Rectal smooth muscle tissue (tissue), 1 donor: ENCODE measurements at regions not wholly inside any gene's neighbourhood (a gene's known extent, or its start where the extent isn't known, plus 50 kb on each side); places are given as distances from the start of the nearest gene placed in this dataset.
"Not testable (repeated sequence)": the region's sequence is repeated elsewhere in the genome, so short reads cannot be mapped to it uniquely, and the experiment has no call there.

Experiments used
- H3K27ac ChIP-seq: one replicate; pipeline ENCODE4 v1.7.0; 2013; ENCODE audit warnings: low read depth, low read length, inconsistent platforms
- H3K27me3 ChIP-seq: one replicate; pipeline ENCODE4 v1.7.0; 2013; ENCODE audit warnings: low read length; ENCODE audit not compliant: control insufficient read depth, insufficient read depth
- H3K36me3 ChIP-seq: one replicate; pipeline ENCODE4 v1.7.0; 2013; ENCODE audit warnings: low read length; ENCODE audit not compliant: control insufficient read depth, insufficient read depth
- H3K4me1 ChIP-seq: one replicate; pipeline ENCODE4 v1.7.0; 2013; ENCODE audit warnings: low read length; ENCODE audit not compliant: control insufficient read depth, insufficient read depth
- H3K4me3 ChIP-seq: one replicate; pipeline ENCODE4 v1.7.0; 2013; ENCODE audit warnings: low read length
- H3K9ac ChIP-seq: one replicate; pipeline ENCODE4 v1.7.0; 2013; ENCODE audit warnings: low read length

- H3K9ac ChIP-seq = no peak overlapping the region
- no peak overlapping the region for H3K4me3 ChIP-seq
- H3K4me1 ChIP-seq = peaks cover 9% of the 10 kb centered on the region
- H3K36me3 ChIP-seq = no peaks in the 10 kb centered on the region
- H3K27ac ChIP-seq = no peak overlapping the region
- no peaks in the 10 kb centered on the region for H3K27me3 ChIP-seq
Observed at GRCh38 chr6:167742719-167743303, 83.9 kb upstream of the AFDN start.

GRCh38 chr6:167744681-167745669 lies 81.7 kb upstream of the AFDN start:
- peaks cover 9% of the 10 kb centered on the region for H3K4me1 ChIP-seq
- no peaks in the 10 kb centered on the region for H3K36me3 ChIP-seq
- no peaks in the 10 kb centered on the region for H3K27me3 ChIP-seq
- no peak overlapping the region for H3K4me3 ChIP-seq
- peak overlapping the region; percentile 48 for H3K27ac ChIP-seq
- H3K9ac ChIP-seq = no peak overlapping the region

GRCh38 chr6:167745670-167746389 lies 80.9 kb upstream of the AFDN start:
- Histone ChIP-seq H3K4me1 (peaks cover 9% of the 10 kb centered on the region), H3K27me3 (no peaks in the 10 kb centered on the region), H3K9ac (no peak overlapping the region), H3K36me3 (no peaks in the 10 kb centered on the region), H3K4me3 (no peak overlapping the region), H3K27ac (peak overlapping the region; percentile 48)

GRCh38 chr6:167746390-167746907 lies 80.3 kb upstream of the AFDN start:
- Histone ChIP-seq H3K27me3 (no peaks in the 10 kb centered on the region), H3K36me3 (no peaks in the 10 kb centered on the region), H3K9ac (no peak overlapping the region), H3K4me1 (peaks cover 9% of the 10 kb centered on the region), H3K4me3 (no peak overlapping the region), H3K27ac (peak overlapping the region; percentile 50)

GRCh38 chr6:167746975-167747374 lies 79.7 kb upstream of the AFDN start:
- no peak overlapping the region for H3K9ac ChIP-seq
- H3K27me3 ChIP-seq = no peaks in the 10 kb centered on the region
- no peaks in the 10 kb centered on the region for H3K36me3 ChIP-seq
- no peak overlapping the region for H3K4me3 ChIP-seq
- H3K27ac ChIP-seq = peak overlapping the region; percentile 33
- peaks cover 9% of the 10 kb centered on the region for H3K4me1 ChIP-seq

- H3K4me3 ChIP-seq = no peak overlapping the region
- H3K27me3 ChIP-seq = no peaks in the 10 kb centered on the region
- H3K36me3 ChIP-seq = no peaks in the 10 kb centered on the region
- peaks cover 9% of the 10 kb centered on the region for H3K4me1 ChIP-seq
- H3K27ac ChIP-seq = no peak overlapping the region
- H3K9ac ChIP-seq = no peak overlapping the region
Observed at GRCh38 chr6:167747645-167748044, 79.1 kb upstream of the AFDN start.

GRCh38 chr6:167748046-167748445 lies 78.7 kb upstream of the AFDN start:
- H3K4me3 ChIP-seq = no peak overlapping the region
- H3K4me1 ChIP-seq = peaks cover 9% of the 10 kb centered on the region

GRCh38 chr6:167748458-167749379 lies 78.0 kb upstream of the AFDN start:
- H3K9ac ChIP-seq = no peak overlapping the region
- H3K4me3 ChIP-seq = no peak overlapping the region
- no peaks in the 10 kb centered on the region for H3K36me3 ChIP-seq
- peaks cover 9% of the 10 kb centered on the region for H3K4me1 ChIP-seq
- H3K27me3 ChIP-seq = no peaks in the 10 kb centered on the region
- no peak overlapping the region for H3K27ac ChIP-seq

More at GRCh38 chr6:167748046-167748445, 78.7 kb upstream of the AFDN start:
- H3K9ac ChIP-seq = no peak overlapping the region
- H3K36me3 ChIP-seq = no peaks in the 10 kb centered on the region
- no peak overlapping the region for H3K27ac ChIP-seq
- H3K27me3 ChIP-seq = no peaks in the 10 kb centered on the region

GRCh38 chr6:167750956-167751358 lies 75.8 kb upstream of the AFDN start:
- Histone ChIP-seq H3K4me3 (no peak overlapping the region), H3K4me1 (peaks cover 6% of the 10 kb centered on the region), H3K9ac (no peak overlapping the region), H3K27me3 (no peaks in the 10 kb centered on the region), H3K27ac (no peak overlapping the region), H3K36me3 (no peaks in the 10 kb centered on the region)

GRCh38 chr6:167751579-167752115 lies 75.1 kb upstream of the AFDN start:
- Histone ChIP-seq H3K4me1 (peaks cover 2% of the 10 kb centered on the region), H3K36me3 (no peaks in the 10 kb centered on the region), H3K27ac (no peak overlapping the region), H3K9ac (no peak overlapping the region), H3K4me3 (no peak overlapping the region), H3K27me3 (no peaks in the 10 kb centered on the region)

GRCh38 chr6:167753281-167753680 lies 73.4 kb upstream of the AFDN start:
- H3K27ac ChIP-seq, H3K9ac ChIP-seq, H3K4me3 ChIP-seq, H3K36me3 ChIP-seq, H3K27me3 ChIP-seq, H3K4me1 ChIP-seq: not testable (repeated sequence)
